Sigmoid colon (tissue), 4 donors: ENCODE measurements at regions not wholly inside any gene's neighbourhood (a gene's known extent, or its start where the extent isn't known, plus 50 kb on each side); places are given as distances from the start of the nearest gene placed in this dataset.

ENCODE experiments used
- POLR2A ChIP-seq, 2 donors: fragments of 450-650 bp; IDR thresholded peaks; one replicate each; pipeline ENCODE4 v1.6.1; 2016; ENCODE audit warnings: antibody characterized with exemption in 2 of 2, mild to moderate bottlenecking in 2 of 2, moderate library complexity in 2 of 2
- POLR2AphosphoS5 ChIP-seq, 4 donors: sonication (generic); formaldehyde crosslinking; IDR thresholded peaks; one replicate each; pipeline ENCODE4 v1.6.1; 2017; ENCODE audit warnings: antibody characterized with exemption in 4 of 4
- TF ChIP-seq, protein P1 (sequence below), 4 experiments: fragments of 450-650 bp in 3 of 4; fragments of 200-600 bp in 1 of 4; IDR thresholded peaks; one replicate each; pipeline ENCODE4 v1.5.1; 2016 to 2019; ENCODE audit warnings: antibody characterized with exemption in 4 of 4, mild to moderate bottlenecking in 3 of 4, moderate library complexity in 2 of 4

DNA sequence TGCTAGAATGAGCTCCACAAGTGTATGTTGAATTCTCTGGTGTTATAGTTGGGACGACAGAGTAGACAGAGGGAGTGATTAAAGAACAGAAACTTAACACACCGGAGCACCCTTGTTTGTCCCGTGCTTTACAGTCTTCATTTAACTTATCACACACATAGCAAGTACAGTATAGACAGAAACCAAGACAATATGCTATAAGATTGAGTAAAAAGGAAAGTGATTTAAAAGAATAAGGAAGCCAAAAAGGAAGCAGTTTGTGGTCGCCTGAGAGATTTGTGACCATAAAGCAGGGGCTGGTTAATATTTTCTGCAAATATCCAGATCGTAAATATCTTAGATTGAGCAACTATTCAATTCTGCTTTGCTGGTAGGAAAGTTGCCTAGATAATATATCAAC is 1128.4 kb downstream of the TSN start:
- TF ChIP-seq, protein P1, sequence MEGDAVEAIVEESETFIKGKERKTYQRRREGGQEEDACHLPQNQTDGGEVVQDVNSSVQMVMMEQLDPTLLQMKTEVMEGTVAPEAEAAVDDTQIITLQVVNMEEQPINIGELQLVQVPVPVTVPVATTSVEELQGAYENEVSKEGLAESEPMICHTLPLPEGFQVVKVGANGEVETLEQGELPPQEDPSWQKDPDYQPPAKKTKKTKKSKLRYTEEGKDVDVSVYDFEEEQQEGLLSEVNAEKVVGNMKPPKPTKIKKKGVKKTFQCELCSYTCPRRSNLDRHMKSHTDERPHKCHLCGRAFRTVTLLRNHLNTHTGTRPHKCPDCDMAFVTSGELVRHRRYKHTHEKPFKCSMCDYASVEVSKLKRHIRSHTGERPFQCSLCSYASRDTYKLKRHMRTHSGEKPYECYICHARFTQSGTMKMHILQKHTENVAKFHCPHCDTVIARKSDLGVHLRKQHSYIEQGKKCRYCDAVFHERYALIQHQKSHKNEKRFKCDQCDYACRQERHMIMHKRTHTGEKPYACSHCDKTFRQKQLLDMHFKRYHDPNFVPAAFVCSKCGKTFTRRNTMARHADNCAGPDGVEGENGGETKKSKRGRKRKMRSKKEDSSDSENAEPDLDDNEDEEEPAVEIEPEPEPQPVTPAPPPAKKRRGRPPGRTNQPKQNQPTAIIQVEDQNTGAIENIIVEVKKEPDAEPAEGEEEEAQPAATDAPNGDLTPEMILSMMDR (IDR thresholded peaks at IDR 0.05), result no peak
- TF ChIP-seq POLR2A (IDR thresholded peaks at IDR 0.05), result no peak
- TF ChIP-seq POLR2AphosphoS5 (IDR thresholded peaks at IDR 0.05), result no peak
